ENCODE measurements at regions not wholly inside any gene's neighbourhood (a gene's known extent, or its start where the extent isn't known, plus 50 kb on each side); places are given as distances from the start of the nearest gene placed in this dataset.
"Not testable (repeated sequence)": the region's sequence is repeated elsewhere in the genome, so short reads cannot be mapped to it uniquely, and the experiment has no call there.

DNA sequence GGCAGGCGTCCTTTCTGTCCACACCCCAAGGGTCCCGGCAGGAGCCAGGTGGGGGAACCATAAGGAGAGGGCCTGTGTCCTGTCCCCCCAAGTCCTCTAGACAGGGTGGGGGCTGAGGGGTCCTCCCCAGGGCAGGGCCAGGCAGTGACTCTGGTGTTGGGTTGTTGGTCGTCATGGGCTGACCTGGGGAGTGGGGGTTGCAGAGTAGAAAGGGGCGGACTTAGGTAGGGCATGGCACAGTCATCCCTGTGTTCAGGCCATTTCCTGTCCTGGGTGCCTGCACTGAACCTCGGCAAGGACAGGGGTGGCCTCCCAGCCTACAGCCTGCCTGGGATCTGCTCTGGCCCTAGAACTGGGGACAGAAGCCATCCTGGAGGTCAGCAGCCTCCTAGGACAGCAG is 356.2 kb downstream of the TMEM121 start:
- TF ChIP-seq, protein P1, sequence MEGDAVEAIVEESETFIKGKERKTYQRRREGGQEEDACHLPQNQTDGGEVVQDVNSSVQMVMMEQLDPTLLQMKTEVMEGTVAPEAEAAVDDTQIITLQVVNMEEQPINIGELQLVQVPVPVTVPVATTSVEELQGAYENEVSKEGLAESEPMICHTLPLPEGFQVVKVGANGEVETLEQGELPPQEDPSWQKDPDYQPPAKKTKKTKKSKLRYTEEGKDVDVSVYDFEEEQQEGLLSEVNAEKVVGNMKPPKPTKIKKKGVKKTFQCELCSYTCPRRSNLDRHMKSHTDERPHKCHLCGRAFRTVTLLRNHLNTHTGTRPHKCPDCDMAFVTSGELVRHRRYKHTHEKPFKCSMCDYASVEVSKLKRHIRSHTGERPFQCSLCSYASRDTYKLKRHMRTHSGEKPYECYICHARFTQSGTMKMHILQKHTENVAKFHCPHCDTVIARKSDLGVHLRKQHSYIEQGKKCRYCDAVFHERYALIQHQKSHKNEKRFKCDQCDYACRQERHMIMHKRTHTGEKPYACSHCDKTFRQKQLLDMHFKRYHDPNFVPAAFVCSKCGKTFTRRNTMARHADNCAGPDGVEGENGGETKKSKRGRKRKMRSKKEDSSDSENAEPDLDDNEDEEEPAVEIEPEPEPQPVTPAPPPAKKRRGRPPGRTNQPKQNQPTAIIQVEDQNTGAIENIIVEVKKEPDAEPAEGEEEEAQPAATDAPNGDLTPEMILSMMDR (IDR thresholded peaks at IDR 0.05), result no peak

DNA sequence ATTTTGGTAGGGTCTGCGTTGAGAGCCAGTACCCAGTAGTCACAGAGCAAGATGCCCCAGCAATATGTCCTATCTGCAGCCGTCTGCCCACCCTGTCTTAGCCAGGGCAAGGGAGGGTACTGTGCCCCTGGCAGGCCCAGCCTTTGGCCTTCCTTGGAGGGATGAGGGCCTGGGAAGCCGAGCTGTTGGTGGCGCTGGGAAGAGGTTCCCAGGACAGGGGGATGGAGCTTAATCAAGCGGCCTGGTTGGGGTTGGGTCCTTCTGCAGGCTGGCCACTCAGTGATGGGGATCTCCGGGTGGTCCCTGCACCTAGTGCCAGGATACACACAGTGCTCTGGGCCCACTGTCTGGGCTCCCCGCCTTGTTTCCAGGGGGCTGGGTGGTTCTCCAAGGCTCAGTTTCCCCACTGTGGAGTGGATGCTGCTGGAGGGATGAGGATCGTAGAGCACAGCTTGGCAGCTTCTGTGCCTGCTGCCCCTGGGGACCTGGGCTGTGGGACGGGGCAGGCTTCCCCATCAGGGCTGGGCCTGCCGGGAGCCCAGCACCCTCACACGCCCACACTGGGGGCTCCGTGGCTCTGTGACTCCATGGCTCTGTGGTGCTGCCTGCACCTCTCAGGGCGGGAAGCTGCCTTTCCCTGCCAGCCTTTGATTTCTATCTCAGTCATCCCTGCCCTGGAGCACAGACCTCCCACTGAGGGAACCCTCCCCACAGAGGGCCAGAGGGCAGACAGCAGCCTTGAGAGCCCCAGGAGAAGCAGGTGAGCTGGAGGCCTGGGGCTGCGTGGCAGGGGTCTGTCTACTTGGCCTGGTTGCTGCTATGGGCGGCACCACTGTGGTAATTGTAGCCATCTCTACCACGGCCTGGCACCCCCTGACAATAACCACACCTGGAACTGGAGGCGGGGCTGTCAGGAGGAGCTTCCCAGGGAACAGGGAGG is 357.0 kb downstream of the TMEM121 start:
- Mint-ChIP-seq H3K9me3 (no peaks in the 10 kb centered on the region), H3K27me3 (no peaks in the 10 kb centered on the region), H3K27ac (no peak overlapping the region), H3K4me1 (peaks cover 2% of the 10 kb centered on the region), H3K36me3 (ENCODE audit: low read depth) (no peaks in the 10 kb centered on the region), H3K4me3 (peak overlapping the region; percentile 32)
- no peak for DNase-seq
- TF ChIP-seq, protein P1 (IDR thresholded peaks at IDR 0.05), result no peak
- ChIA-PET POLR2A (interaction anchor here (1.5 to 1.8 kb wide), 2 partner anchors 20 to 22 kb away, joined by 4 to 10 read pairs; no protein-coding TSS in a partner anchor), CTCF (no interaction called here)
- intact Hi-C loops (cut with micrococcal nuclease), result no loop called here
- no peak for ATAC-seq (ENCODE audit: low read depth)

More for the DNA sequence above, 356.2 kb downstream of the TMEM121 start:
- no peaks in the 10 kb centered on the region for H3K27me3 Mint-ChIP-seq
- H3K36me3 Mint-ChIP-seq (ENCODE audit: low read depth), result no peaks in the 10 kb centered on the region
- peaks cover 2% of the 10 kb centered on the region for H3K4me1 Mint-ChIP-seq
- ChIA-PET CTCF (no interaction called here), POLR2A (interaction anchor here (1.5 to 2.1 kb wide), 2 partner anchors 19 to 20 kb away, joined by 4 to 43 read pairs; no protein-coding TSS in a partner anchor)
- H3K4me3 Mint-ChIP-seq, result peak overlapping the region; percentile 32
- DNase-seq (no peak), ATAC-seq (ENCODE audit: low read depth) (no peak)
- no peaks in the 10 kb centered on the region for H3K9me3 Mint-ChIP-seq
- intact Hi-C loops (cut with micrococcal nuclease), result no loop called here
- H3K27ac Mint-ChIP-seq, result no peak overlapping the region

DNA sequence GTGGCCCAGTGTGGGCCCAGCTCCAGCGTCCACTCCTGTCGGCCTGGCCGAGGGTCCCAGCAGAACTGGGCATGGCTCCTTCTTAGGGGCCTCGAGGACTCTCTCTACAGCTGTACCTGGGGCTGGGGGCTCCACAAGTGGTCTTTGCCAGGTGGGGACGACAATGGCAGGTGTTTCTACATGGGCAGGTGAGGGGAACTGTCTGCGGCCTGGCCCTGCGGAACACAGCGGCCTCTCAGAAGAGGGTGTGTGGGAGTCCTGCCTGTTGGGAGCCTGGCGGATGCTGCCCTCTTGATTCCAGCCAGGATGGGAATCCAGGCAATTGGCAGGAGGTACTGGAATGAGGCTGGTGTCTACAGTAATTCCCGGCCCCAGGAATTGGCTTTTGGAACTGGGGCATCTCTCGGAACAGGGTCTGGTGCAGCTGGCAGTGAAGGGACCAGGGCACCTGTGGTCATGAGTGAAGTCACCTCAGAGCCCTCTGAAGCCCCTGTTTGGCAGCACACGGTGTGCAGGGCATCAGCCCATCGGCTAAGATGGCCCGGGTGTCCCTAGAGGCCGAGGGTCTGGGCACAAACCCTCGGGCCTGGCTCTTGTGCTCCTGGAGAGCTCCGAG is 357.9 kb downstream of the TMEM121 start:
- CTCF ChIA-PET; H3K27me3 Mint-ChIP-seq; ATAC-seq (ENCODE audit: low read depth); H3K4me1 Mint-ChIP-seq; DNase-seq; H3K27ac Mint-ChIP-seq; intact Hi-C loops (cut with micrococcal nuclease); H3K9me3 Mint-ChIP-seq; H3K36me3 Mint-ChIP-seq (ENCODE audit: low read depth): not testable (repeated sequence)
- POLR2A ChIA-PET, result interaction anchor here (1.2 to 1.8 kb wide), 3 partner anchors 21 to 23 kb away, joined by 4 to 10 read pairs (median 6); no protein-coding TSS in a partner anchor
- peak overlapping the region; percentile 69 for H3K4me3 Mint-ChIP-seq

DNA sequence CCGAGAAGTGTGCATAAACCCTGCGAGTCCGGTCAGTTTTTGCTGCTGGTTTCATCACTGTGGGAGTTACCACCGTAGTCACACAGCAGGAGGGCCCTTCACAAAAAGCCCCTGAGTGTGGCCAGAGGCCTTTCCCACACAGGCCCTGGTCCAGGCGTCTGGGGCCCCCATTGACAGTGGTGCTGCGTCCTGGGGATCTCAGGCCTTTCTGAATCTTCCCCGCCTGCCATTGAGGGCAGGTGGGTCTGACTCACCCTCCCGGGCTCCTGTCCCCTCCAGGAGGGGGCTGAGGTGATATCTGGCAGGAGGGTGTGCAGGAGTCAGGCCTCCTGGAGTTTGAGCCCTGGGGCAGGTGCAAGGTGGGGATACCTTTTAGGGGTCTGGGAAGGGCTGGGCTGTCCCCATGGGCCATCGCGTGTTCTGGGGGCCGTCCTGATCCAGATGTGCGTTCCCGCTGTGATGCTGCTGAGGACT is 358.5 kb downstream of the TMEM121 start:
- POLR2A ChIA-PET, result interaction anchor here (1.2 to 1.8 kb wide), 2 partner anchors 21 to 23 kb away, joined by 6 to 10 read pairs; no protein-coding TSS in a partner anchor
- DNase-seq, result no peak

DNA sequence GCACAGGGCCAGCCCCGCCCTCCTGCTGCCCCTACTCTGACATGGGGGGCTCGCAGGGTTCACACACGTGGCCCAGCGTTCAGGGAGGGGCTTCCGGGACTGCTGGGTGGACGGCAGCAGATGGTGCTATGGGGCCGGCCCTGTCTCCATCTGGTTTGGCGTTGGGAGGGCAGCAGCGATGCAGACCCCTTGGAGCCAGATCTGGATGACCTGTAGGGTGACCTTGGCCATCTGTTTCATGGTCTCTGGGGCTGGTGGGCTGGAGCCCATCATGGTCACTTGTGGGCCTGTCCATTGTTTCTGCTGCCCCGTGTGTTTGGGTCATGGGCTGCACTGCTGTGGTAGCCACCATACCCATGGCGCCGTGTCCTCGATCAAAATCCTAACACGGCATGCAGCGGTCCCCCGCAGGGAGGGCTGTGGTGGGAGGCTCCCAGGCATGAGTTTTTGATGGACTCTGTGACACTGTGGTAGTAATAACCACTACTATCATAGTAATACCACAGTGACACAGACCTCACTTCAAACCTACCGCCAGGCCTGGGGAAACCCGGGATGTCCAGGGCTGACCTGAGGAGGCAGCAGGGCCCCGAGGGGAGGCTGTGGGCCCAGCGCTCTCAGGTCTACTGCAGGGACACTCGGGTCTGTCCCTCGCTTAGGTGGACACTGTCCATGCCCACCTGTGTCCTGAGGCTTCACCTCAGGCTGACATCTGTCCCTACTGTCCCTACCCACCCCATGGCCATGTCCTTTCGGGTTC is 359.4 kb downstream of the TMEM121 start:
- TF ChIP-seq, protein P1 (IDR thresholded peaks at IDR 0.05), result no peak

More for the DNA sequence above, 358.5 kb downstream of the TMEM121 start:
- H3K4me1 Mint-ChIP-seq, result peaks cover 2% of the 10 kb centered on the region
- no peaks in the 10 kb centered on the region for H3K9me3 Mint-ChIP-seq
- intact Hi-C loops (cut with micrococcal nuclease), result no loop called here
- TF ChIP-seq, protein P1 (IDR thresholded peaks at IDR 0.05), result no peak
- no peaks in the 10 kb centered on the region for H3K36me3 Mint-ChIP-seq (ENCODE audit: low read depth)
- no peaks in the 10 kb centered on the region for H3K27me3 Mint-ChIP-seq
- H3K4me3 Mint-ChIP-seq, result peak overlapping the region; percentile 69
- ATAC-seq (ENCODE audit: low read depth), result peak; percentile 29
- CTCF ChIA-PET, result no interaction called here
- peak overlapping the region; percentile 63 for H3K27ac Mint-ChIP-seq

DNA sequence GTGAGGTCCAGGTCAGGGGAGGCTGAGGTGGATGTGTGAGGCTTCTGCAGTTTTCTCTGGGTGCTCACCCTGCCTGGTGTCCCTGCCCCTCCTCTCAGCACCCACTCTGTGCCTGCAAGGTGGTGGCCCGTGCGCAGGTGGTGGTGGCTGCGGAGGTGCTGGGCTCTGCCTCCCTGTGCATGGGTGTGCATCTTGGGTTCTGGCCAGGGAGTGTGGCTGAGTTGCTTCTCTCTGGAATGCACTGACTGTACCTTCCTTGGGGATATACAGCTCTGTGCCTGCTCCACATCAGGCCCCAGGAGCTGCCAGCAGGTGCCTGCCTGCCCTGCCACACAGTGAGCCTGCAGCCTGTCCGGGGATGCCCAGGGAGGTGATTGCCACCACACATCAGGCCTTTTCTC is 360.4 kb downstream of the TMEM121 start:
- not testable (repeated sequence) for ATAC-seq (ENCODE audit: low read depth)

More for the DNA sequence above, 359.4 kb downstream of the TMEM121 start:
- H3K4me3 Mint-ChIP-seq, result peak overlapping the region; percentile 69
- intact Hi-C loops (cut with micrococcal nuclease), result loop anchor here (2.0 kb wide), 1 partner anchor 23 kb away; no protein-coding TSS in a partner anchor
- peaks cover 2% of the 10 kb centered on the region for H3K4me1 Mint-ChIP-seq
- H3K27me3 Mint-ChIP-seq, result no peaks in the 10 kb centered on the region
- no peak for ATAC-seq (ENCODE audit: low read depth)
- H3K27ac Mint-ChIP-seq, result no peak overlapping the region
- ChIA-PET POLR2A (interaction anchor here (1.2 kb wide), 1 partner anchor 22 kb away, joined by 6 read pairs; no protein-coding TSS in a partner anchor), CTCF (no interaction called here)
- H3K9me3 Mint-ChIP-seq, result no peaks in the 10 kb centered on the region
- no peaks in the 10 kb centered on the region for H3K36me3 Mint-ChIP-seq (ENCODE audit: low read depth)
- no peak for DNase-seq

More for the DNA sequence above, 360.4 kb downstream of the TMEM121 start:
- H3K4me1 Mint-ChIP-seq; H3K27me3 Mint-ChIP-seq; H3K9me3 Mint-ChIP-seq; CTCF ChIA-PET; DNase-seq; H3K36me3 Mint-ChIP-seq (ENCODE audit: low read depth): not testable (repeated sequence)
- Mint-ChIP-seq H3K27ac (peak overlapping the region; percentile 61), H3K4me3 (peak overlapping the region; percentile 66)
- intact Hi-C loops (cut with micrococcal nuclease), result loop anchor here (2.0 kb wide), 1 partner anchor 24 kb away; no protein-coding TSS in a partner anchor
- POLR2A ChIA-PET, result interaction anchor here (6.2 kb wide), 1 partner anchor 26 kb away, joined by 93 read pairs; no protein-coding TSS in a partner anchor
